IPS-18a (cell line): ENCODE measurements at regions not wholly inside any gene's neighbourhood (a gene's known extent, or its start where the extent isn't known, plus 50 kb on each side); places are given as distances from the start of the nearest gene placed in this dataset.
"Not testable (repeated sequence)": the region's sequence is repeated elsewhere in the genome, so short reads cannot be mapped to it uniquely, and the experiment has no call there.

ENCODE experiments used
- H3K27ac ChIP-seq: one replicate; pipeline ENCODE4 v1.5.1; 2013; ENCODE audit warnings: low read length
- H3K27me3 ChIP-seq: one replicate; pipeline ENCODE4 v1.6.1; 2013; ENCODE audit warnings: mild to moderate bottlenecking, low read length; ENCODE audit not compliant: control insufficient read depth, insufficient read depth
- H3K36me3 ChIP-seq: one replicate; pipeline ENCODE4 v1.6.1; 2013; ENCODE audit warnings: low read depth, low read length; ENCODE audit not compliant: control insufficient read depth
- H3K4me1 ChIP-seq: one replicate; pipeline ENCODE4 v1.6.1; 2013; ENCODE audit warnings: low read depth, low read length; ENCODE audit not compliant: control insufficient read depth
- H3K4me3 ChIP-seq: one replicate; pipeline ENCODE4 v1.5.1; 2013; ENCODE audit warnings: low read length
- H3K9ac ChIP-seq: one replicate; pipeline ENCODE4 v1.6.1; 2013; ENCODE audit warnings: mild to moderate bottlenecking, low read length, moderate library complexity
- H3K9me3 ChIP-seq: one replicate; pipeline ENCODE4 v1.6.1; 2013; ENCODE audit warnings: low read depth, low read length; ENCODE audit not compliant: control insufficient read depth

- H3K27ac ChIP-seq: no peak overlapping the region
- no peaks in the 10 kb centered on the region for H3K36me3 ChIP-seq
- no peaks in the 10 kb centered on the region for H3K27me3 ChIP-seq
- no peaks in the 10 kb centered on the region for H3K4me1 ChIP-seq
- H3K9ac ChIP-seq: no peak overlapping the region
- no peaks in the 10 kb centered on the region for H3K9me3 ChIP-seq
- no peak overlapping the region for H3K4me3 ChIP-seq
Measured at GRCh38 chr6:51027283-51028065, 208.8 kb downstream of the TFAP2B start.

DNA sequence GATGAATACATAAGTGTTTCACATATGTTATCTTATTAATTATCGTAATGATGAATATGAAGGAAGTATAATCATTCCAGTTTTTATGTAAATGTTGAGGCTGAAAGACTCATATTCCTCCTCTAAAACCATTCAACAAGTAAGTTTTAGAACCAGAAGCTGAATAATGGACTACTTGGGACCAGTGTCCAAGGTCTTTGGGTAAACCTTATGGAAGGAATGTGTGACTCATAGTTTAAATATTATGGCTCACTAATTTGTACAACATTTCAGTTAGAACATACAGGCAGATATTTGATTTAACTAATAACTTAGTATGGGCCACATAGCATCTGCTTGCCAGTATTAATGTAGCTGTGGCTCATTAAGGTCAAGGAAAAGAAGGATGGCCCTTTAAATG, 209.6 kb downstream of the TFAP2B start:
- Histone ChIP-seq H3K27me3 (no peaks in the 10 kb centered on the region), H3K4me3 (no peak overlapping the region), H3K27ac (no peak overlapping the region), H3K36me3 (no peaks in the 10 kb centered on the region), H3K4me1 (no peaks in the 10 kb centered on the region), H3K9ac (no peak overlapping the region), H3K9me3 (no peaks in the 10 kb centered on the region)

DNA sequence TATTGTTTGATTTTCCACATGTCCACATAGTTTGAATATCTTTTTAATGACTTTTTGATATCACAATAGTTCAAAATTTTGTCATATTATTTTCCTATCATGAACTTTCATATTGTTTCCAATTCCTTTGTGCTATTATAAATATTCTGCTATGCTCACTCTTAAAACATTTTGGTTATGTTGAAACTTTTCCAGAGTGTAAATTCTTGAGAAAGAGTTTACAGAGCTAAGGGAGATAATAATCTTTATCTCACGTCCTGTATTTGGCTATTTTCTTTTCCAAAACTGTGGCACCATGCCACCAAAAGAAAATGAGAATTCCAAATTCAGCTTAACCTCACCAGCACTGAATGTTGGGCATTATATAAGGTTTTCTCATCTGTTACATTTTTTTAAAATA, 210.9 kb downstream of the TFAP2B start:
- H3K4me3 ChIP-seq: no peak overlapping the region
- H3K27me3 ChIP-seq: no peaks in the 10 kb centered on the region
- no peaks in the 10 kb centered on the region for H3K36me3 ChIP-seq
- no peak overlapping the region for H3K27ac ChIP-seq
- no peaks in the 10 kb centered on the region for H3K9me3 ChIP-seq
- no peak overlapping the region for H3K9ac ChIP-seq
- no peaks in the 10 kb centered on the region for H3K4me1 ChIP-seq

DNA sequence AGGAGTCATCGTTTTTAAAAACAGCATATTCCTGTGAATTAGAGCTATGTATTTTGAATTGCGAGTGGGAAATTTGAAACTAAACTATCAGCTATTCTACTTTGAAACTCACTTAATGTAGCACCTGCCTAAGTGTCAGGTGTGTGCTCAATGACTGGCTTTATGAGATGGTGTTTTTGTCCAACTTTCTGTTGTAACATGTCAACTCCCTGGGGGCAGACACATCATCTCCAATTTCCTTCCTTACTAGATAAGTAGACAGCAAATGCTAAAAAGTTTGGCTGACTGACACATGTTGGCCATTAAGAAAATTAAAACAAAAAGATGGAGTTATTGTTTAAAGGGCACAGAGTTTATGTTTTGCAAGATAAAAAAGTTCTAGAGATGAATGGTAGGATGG, 226.9 kb downstream of the TFAP2B start:
- no peak overlapping the region for H3K4me3 ChIP-seq

GRCh38 chr6:51049288-51049982, 230.8 kb downstream of the TFAP2B start:
- no peaks in the 10 kb centered on the region for H3K9me3 ChIP-seq
- no peaks in the 10 kb centered on the region for H3K36me3 ChIP-seq
- no peaks in the 10 kb centered on the region for H3K4me1 ChIP-seq
- no peak overlapping the region for H3K9ac ChIP-seq
- H3K4me3 ChIP-seq: no peak overlapping the region
- no peaks in the 10 kb centered on the region for H3K27me3 ChIP-seq
- no peak overlapping the region for H3K27ac ChIP-seq

More for the DNA sequence above, 226.9 kb downstream of the TFAP2B start:
- Histone ChIP-seq H3K9me3 (no peaks in the 10 kb centered on the region), H3K9ac (no peak overlapping the region), H3K4me1 (no peaks in the 10 kb centered on the region), H3K36me3 (no peaks in the 10 kb centered on the region), H3K27ac (no peak overlapping the region), H3K27me3 (no peaks in the 10 kb centered on the region)

DNA sequence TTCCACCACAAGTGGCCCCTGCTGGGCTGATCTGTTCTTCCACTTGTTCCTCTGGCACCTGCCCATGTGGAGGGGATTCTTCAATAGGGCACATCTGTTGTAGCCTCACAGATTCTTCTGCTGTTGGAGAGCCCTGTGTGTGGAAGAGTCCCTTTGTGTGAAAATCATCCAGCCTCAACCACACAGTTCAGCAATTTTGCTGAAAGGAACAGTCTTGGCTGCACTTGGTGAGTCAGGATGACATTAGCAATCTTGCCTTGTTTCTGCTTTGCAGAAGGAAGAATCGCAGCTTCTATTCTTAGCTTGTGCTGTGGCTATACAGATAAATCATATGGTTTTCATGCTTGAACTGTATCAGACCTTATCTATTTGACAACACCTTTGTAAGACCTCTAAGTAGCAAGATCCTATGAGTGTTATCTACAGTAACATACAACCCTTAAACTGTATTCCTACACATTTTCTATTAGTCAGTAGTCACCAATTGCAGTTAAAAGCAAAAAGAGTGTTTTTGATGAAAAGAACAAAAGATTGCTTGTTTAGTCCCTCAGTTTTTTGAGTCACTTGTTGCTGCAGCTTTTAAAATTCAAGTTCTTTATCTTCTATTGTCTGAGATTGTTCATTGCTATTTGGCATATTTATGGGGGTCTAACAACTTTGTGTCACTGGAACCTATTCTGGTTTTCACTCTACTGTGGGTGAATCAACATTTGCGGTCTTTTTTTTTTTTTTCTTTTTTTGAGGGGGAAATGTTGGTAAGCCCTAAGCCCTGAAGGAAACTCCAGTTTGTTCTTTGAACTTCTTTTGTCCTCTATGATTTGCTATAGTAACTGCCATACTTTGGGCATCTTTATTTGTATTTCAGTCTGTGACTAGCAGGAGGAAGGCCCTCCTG, 231.6 kb downstream of the TFAP2B start:
- Histone ChIP-seq H3K27ac (no peak overlapping the region), H3K36me3 (no peaks in the 10 kb centered on the region), H3K27me3 (no peaks in the 10 kb centered on the region), H3K4me3 (no peak overlapping the region), H3K9me3 (no peaks in the 10 kb centered on the region), H3K9ac (no peak overlapping the region), H3K4me1 (no peaks in the 10 kb centered on the region)

DNA sequence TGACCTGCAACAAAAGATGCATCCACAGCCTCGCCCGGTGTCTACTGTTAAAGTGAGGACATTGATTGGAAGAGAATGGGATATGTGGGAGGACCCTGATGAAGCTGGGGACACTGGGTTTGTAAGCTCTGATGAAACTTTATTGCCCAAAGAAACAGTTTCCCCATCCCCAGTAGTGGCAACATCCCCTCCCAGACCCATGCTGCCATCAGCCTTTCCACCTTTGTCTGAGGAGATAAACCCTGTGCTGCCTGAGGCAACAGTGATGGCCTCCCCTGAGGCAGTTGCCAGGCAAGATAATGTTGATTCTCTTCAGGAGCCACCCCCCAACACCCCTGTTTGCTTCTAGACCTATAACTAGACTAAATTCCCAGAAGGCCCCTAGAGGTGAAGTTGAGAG, 234.0 kb downstream of the TFAP2B start:
- not testable (repeated sequence) for H3K4me1 ChIP-seq, H3K36me3 ChIP-seq

DNA sequence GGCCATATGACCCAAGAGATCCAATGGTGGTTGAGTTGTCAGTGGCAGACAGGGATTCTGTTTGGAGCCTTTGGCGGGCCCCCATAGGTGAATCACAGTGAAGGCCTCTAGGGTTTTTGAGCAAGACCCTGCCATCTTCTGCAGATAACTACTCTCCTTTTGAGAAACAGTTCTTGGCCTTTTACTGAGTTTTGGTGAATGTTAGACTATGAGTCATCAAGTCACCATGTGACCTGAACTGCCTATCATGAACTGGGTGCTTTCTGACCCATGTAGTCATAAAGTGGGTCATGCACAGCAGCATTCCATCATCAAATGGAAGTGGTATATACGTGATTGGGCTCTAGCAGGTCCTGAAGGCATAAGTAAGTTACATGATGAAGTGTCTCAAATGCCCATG, 236.6 kb downstream of the TFAP2B start:
- H3K27me3 ChIP-seq, H3K4me3 ChIP-seq, H3K36me3 ChIP-seq, H3K9me3 ChIP-seq, H3K27ac ChIP-seq, H3K9ac ChIP-seq, H3K4me1 ChIP-seq: not testable (repeated sequence)

More for the DNA sequence above, 234.0 kb downstream of the TFAP2B start:
- not testable (repeated sequence) for H3K4me3 ChIP-seq, H3K9me3 ChIP-seq, H3K27ac ChIP-seq, H3K9ac ChIP-seq, H3K27me3 ChIP-seq

- Histone ChIP-seq H3K36me3 (no peaks in the 10 kb centered on the region), H3K9me3 (no peaks in the 10 kb centered on the region), H3K4me1 (peaks cover 8% of the 10 kb centered on the region), H3K9ac (no peak overlapping the region), H3K27me3 (no peaks in the 10 kb centered on the region), H3K4me3 (no peak overlapping the region), H3K27ac (no peak overlapping the region)
Measured at GRCh38 chr6:51057296-51057695, 238.6 kb downstream of the TFAP2B start.

DNA sequence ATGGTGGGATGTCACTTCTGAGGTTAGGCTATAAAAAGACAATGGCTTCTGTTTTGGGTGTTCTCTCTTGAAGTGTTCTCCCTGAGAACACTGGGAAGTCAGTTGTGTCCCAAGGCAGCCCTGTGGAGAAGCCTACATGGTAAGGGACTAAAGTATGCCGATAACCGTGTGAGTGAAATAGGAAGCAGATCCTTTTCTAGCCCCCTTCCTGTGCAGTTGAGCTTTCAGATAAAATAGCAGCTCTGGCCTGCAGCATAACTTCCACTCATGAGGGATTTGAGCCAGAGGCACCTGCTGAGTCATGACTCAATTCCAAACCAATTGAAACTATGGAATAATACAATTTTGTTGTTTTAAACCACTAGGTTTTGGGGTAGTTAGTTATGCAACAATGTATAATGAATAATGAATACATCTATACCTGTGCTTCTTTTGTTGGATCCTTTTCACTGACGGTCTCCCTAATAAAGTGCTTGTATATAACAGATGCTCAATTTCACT, 241.6 kb downstream of the TFAP2B start:
- Histone ChIP-seq H3K4me3 (no peak overlapping the region), H3K27me3 (no peaks in the 10 kb centered on the region), H3K27ac (no peak overlapping the region)

DNA sequence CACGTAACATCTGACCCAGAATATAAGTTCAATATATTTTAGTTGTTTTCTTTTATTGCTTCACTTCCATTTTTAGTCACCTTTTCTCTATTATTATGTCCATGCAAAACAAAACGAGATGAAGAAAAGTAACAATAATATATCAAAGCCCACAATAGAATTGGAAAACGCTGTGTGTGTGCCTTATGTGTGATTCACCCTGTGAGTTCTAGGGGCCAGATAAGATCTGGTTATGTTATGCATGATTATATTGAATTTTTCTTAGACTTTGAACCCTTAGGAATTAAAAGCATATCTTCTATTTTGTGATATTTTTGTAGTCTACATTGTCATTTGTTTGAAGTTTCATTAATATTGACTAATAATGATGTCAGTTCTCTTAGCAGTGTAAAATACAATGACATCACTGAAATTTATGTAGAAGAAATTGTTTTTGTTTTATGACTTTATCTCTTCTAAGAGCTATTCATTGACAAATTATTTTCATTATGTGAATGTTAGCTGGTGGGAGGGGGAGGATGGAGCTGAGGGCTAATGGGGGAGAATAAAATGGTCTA, 243.6 kb downstream of the TFAP2B start:
- H3K9me3 ChIP-seq: no peaks in the 10 kb centered on the region
- H3K9ac ChIP-seq: no peak overlapping the region
- no peaks in the 10 kb centered on the region for H3K27me3 ChIP-seq
- H3K4me1 ChIP-seq: peaks cover 8% of the 10 kb centered on the region
- H3K4me3 ChIP-seq: no peak overlapping the region
- no peak overlapping the region for H3K27ac ChIP-seq
- H3K36me3 ChIP-seq: no peaks in the 10 kb centered on the region

More for the DNA sequence above, 241.6 kb downstream of the TFAP2B start:
- H3K9me3 ChIP-seq: no peaks in the 10 kb centered on the region
- peaks cover 8% of the 10 kb centered on the region for H3K4me1 ChIP-seq
- H3K9ac ChIP-seq: no peak overlapping the region
- no peaks in the 10 kb centered on the region for H3K36me3 ChIP-seq
